GM12891 (cell line): ENCODE measurements at regions not wholly inside any gene's neighbourhood (a gene's known extent, or its start where the extent isn't known, plus 50 kb on each side); places are given as distances from the start of the nearest gene placed in this dataset.

Experiments
- DNase-seq: peaks from one replicate; pipeline ENCODE4 v3.0.0; 2011; ENCODE audit warnings: low spot score; ENCODE audit not compliant: insufficient read length
- FAIRE-seq: peaks from 2 replicates; lab custom pipeline; 2011; peaks lifted over from hg19 to GRCh38; lab: Jason Lieb, UNC
- PAX5 ChIP-seq: IDR thresholded peaks from 2 replicates; pipeline ENCODE4 v1.6.1; 2011; ENCODE audit warnings: low read length, moderate library complexity, mild to moderate bottlenecking; ENCODE audit not compliant: insufficient read depth, severe bottlenecking
- POLR2A ChIP-seq: IDR thresholded peaks from 2 replicates; pipeline ENCODE4 v1.6.1; 2011; ENCODE audit warnings: low read depth, low read length, control low read depth
- POLR2AphosphoS5 ChIP-seq: IDR thresholded peaks from 2 replicates; pipeline ENCODE4 v1.6.1; 2011; ENCODE audit warnings: low read depth, low read length, control low read depth
- POU2F2 ChIP-seq: IDR thresholded peaks from 2 replicates; pipeline ENCODE4 v1.6.1; 2011; ENCODE audit warnings: low read depth, mild to moderate bottlenecking, control low read depth, low read length, moderate library complexity
- SPI1 ChIP-seq: IDR thresholded peaks from 2 replicates; pipeline ENCODE4 v1.6.1; 2011; ENCODE audit warnings: low read depth, low read length, control low read depth
- TAF1 ChIP-seq: IDR thresholded peaks from 2 replicates; pipeline ENCODE4 v1.6.1; 2011; ENCODE audit warnings: low read depth, low read length, control low read depth

GRCh38 chr5:167533814-167534795, 757.3 kb upstream of the WWC1 start:
- no peak for DNase-seq
- no peak for FAIRE-seq
- no peak for TF ChIP-seq POLR2AphosphoS5
- TF ChIP-seq PAX5, result no peak
- no peak for TF ChIP-seq POU2F2
- TF ChIP-seq POLR2A, result no peak
- no peak for TF ChIP-seq TAF1
- TF ChIP-seq SPI1, result no peak

DNA sequence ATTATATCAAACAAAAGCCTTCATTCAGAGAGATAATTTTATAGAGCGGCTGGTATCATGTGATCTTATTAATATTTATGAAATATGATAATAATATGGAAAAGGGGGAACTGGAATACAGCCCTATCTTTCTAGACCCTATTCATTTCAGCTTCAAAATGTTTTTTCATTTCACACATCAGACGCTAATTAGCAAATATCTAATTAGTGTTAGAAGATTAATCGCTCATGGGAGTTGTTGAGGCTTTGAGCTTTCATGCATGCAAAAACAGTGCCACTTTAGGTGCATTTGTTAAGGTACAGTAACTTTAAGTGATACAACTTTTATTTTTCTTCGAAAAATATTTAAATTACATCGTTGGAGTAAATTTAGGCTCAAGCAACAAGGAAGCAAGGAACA, 751.7 kb upstream of the WWC1 start:
- no peak for TF ChIP-seq POLR2A
- TF ChIP-seq SPI1, result no peak
- TF ChIP-seq POU2F2, result no peak
- TF ChIP-seq TAF1, result no peak
- no peak for TF ChIP-seq PAX5
- TF ChIP-seq POLR2AphosphoS5, result no peak
- no peak for DNase-seq
- FAIRE-seq, result no peak

DNA sequence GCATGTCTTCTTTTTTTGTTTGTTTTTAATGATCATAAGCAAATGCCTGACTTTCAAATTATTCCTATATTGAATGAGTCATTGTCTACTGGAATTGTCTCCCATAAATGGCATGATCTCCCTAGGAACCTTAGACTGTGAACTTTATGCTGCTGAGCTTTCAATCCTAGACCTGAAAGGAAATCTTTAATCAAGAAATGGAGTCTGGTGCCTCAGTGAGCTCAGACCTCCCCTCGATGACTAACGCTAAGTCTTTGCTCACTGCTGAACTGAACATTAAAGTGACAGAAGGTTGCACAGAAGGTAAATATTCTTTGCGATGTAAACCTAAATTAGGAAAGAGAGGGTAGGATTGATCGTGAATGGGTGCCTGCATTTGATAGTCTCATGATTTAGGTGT, 745.2 kb upstream of the WWC1 start:
- DNase-seq (no peak), FAIRE-seq (no peak)
- no peak for TF ChIP-seq SPI1

- TF ChIP-seq TAF1, result no peak
- TF ChIP-seq POLR2AphosphoS5, result no peak
- TF ChIP-seq SPI1, result no peak
- no peak for TF ChIP-seq POU2F2
- TF ChIP-seq PAX5, result no peak
- DNase-seq (no peak), FAIRE-seq (no peak)
These were observed 739.1 kb upstream of the WWC1 start for GRCh38 chr5:167552356-167552755.

GRCh38 chr5:167553511-167553910, 737.9 kb upstream of the WWC1 start:
- no peak for FAIRE-seq
- DNase-seq, result no peak

GRCh38 chr5:167554564-167555290, 736.7 kb upstream of the WWC1 start:
- no peak for TF ChIP-seq POU2F2
- no peak for FAIRE-seq
- no peak for DNase-seq

More at GRCh38 chr5:167553511-167553910, 737.9 kb upstream of the WWC1 start:
- TF ChIP-seq PAX5 (no peak), SPI1 (no peak), POLR2AphosphoS5 (no peak), TAF1 (no peak), POLR2A (no peak), POU2F2 (no peak)

GRCh38 chr5:167555565-167556166, 735.8 kb upstream of the WWC1 start:
- FAIRE-seq (no peak), DNase-seq (no peak)
- TF ChIP-seq POLR2A (no peak), POLR2AphosphoS5 (no peak), PAX5 (no peak), SPI1 (no peak), TAF1 (no peak), POU2F2 (no peak)

DNA sequence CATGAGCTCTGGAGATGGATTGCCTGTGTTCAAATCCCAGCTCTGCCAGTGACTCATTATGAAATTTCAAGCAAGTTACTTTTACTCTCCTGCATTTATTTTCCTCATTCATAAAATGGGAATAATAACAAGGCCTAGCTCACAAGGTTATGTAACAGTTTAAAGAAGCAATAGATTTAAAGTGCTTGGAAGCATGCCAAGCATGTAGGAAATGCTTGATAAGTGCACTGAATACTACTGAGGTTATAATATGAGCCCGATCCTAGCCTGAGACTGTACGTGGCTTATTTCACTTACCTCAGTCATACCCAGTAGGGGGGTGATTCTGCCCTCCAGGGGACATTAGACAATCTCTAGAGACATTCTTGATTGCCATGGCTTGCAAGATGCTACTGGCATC, 734.1 kb upstream of the WWC1 start:
- DNase-seq (no peak), FAIRE-seq (no peak)
- no peak for TF ChIP-seq POLR2A
- no peak for TF ChIP-seq SPI1
- no peak for TF ChIP-seq POLR2AphosphoS5

DNA sequence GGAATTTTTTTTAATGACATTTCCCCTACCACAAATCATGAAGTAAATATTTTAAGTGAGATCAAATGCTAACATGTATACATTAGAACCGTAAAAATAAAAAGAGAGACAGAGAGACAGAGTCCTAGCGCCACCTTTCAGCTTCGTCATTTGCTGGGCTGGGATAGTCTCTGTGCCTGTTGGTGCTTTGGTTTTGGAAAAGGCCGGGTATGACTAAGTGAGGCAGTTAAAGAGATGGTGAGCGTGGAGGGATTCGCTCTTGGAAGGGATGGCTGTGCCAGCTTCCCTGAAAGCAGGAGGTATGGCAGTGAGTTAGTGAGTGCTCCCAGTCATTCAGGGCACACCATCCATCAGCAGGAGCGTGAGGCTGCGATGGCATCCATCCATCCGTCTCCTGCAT, 729.6 kb upstream of the WWC1 start:
- FAIRE-seq (no peak), DNase-seq (no peak)
- TF ChIP-seq POU2F2, result no peak
- no peak for TF ChIP-seq PAX5
- no peak for TF ChIP-seq SPI1
- TF ChIP-seq POLR2A, result no peak
- TF ChIP-seq POLR2AphosphoS5, result no peak
- TF ChIP-seq TAF1, result no peak

- TF ChIP-seq PAX5 (no peak), POLR2A (no peak), SPI1 (no peak), TAF1 (no peak), POU2F2 (no peak), POLR2AphosphoS5 (no peak)
- FAIRE-seq (no peak), DNase-seq (no peak)
These were observed 727.2 kb upstream of the WWC1 start for GRCh38 chr5:167564275-167564674.
